Endothelial cell (in vitro differentiated cells): ENCODE measurements at regions not wholly inside any gene's neighbourhood (a gene's known extent, or its start where the extent isn't known, plus 50 kb on each side); places are given as distances from the start of the nearest gene placed in this dataset.

Experiments
- DNase-seq: peaks from one replicate; pipeline ENCODE4 v3.0.0; 2021; ENCODE audit warnings: low spot score
- H3K27ac Mint-ChIP-seq: one replicate; pipeline ENCODE4 v1.8.0; 2021; ENCODE audit warnings: mixed read lengths, inconsistent platforms; ENCODE audit not compliant: unreplicated experiment
- H3K27me3 Mint-ChIP-seq: one replicate; pipeline ENCODE4 v1.8.0; 2021; ENCODE audit warnings: mild to moderate bottlenecking, moderate library complexity, mixed read lengths, inconsistent platforms; ENCODE audit not compliant: unreplicated experiment
- H3K36me3 Mint-ChIP-seq: one replicate; pipeline ENCODE4 v1.8.0; 2021; ENCODE audit warnings: mild to moderate bottlenecking, low read depth, mixed read lengths, inconsistent platforms; ENCODE audit not compliant: unreplicated experiment
- H3K4me1 Mint-ChIP-seq: one replicate; pipeline ENCODE4 v1.8.0; 2021; ENCODE audit warnings: mild to moderate bottlenecking, mixed read lengths, inconsistent platforms; ENCODE audit not compliant: unreplicated experiment
- H3K4me3 Mint-ChIP-seq: one replicate; pipeline ENCODE4 v1.8.0; 2021; ENCODE audit warnings: mild to moderate bottlenecking, mixed read lengths, inconsistent platforms; ENCODE audit not compliant: unreplicated experiment
- H3K9me3 Mint-ChIP-seq: one replicate; pipeline ENCODE4 v1.8.0; 2021; ENCODE audit warnings: mixed read lengths, inconsistent platforms; ENCODE audit not compliant: unreplicated experiment
- TF ChIP-seq, protein P1 (sequence below): fragments of 200-600 bp; sonication (generic); IDR thresholded peaks from one replicate; pipeline ENCODE4 v1.5.0; 2021; ENCODE audit warnings: antibody characterized with exemption; ENCODE audit not compliant: unreplicated experiment

GRCh38 chr1:170267317-170267716 lies 121.6 kb downstream of the NTMT2 start:
- no peak for DNase-seq
- Mint-ChIP-seq H3K4me3 (no peak overlapping the region), H3K27me3 (peaks cover 3% of the 10 kb centered on the region), H3K27ac (no peak overlapping the region), H3K9me3 (no peaks in the 10 kb centered on the region), H3K4me1 (no peaks in the 10 kb centered on the region), H3K36me3 (no peaks in the 10 kb centered on the region)
- TF ChIP-seq, protein P1, sequence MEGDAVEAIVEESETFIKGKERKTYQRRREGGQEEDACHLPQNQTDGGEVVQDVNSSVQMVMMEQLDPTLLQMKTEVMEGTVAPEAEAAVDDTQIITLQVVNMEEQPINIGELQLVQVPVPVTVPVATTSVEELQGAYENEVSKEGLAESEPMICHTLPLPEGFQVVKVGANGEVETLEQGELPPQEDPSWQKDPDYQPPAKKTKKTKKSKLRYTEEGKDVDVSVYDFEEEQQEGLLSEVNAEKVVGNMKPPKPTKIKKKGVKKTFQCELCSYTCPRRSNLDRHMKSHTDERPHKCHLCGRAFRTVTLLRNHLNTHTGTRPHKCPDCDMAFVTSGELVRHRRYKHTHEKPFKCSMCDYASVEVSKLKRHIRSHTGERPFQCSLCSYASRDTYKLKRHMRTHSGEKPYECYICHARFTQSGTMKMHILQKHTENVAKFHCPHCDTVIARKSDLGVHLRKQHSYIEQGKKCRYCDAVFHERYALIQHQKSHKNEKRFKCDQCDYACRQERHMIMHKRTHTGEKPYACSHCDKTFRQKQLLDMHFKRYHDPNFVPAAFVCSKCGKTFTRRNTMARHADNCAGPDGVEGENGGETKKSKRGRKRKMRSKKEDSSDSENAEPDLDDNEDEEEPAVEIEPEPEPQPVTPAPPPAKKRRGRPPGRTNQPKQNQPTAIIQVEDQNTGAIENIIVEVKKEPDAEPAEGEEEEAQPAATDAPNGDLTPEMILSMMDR: no peak

GRCh38 chr1:170271430-170272161 lies 125.8 kb downstream of the NTMT2 start:
- Mint-ChIP-seq H3K4me3 (no peak overlapping the region), H3K9me3 (no peaks in the 10 kb centered on the region), H3K27me3 (peaks cover 3% of the 10 kb centered on the region), H3K4me1 (no peaks in the 10 kb centered on the region), H3K36me3 (no peaks in the 10 kb centered on the region), H3K27ac (no peak overlapping the region)
- no peak for DNase-seq
- TF ChIP-seq, protein P1: no peak

GRCh38 chr1:170273291-170274130 lies 127.8 kb downstream of the NTMT2 start:
- DNase-seq: no peak
- no peaks in the 10 kb centered on the region for H3K9me3 Mint-ChIP-seq
- peaks cover 3% of the 10 kb centered on the region for H3K27me3 Mint-ChIP-seq
- H3K4me3 Mint-ChIP-seq: no peak overlapping the region
- no peaks in the 10 kb centered on the region for H3K36me3 Mint-ChIP-seq
- no peak overlapping the region for H3K27ac Mint-ChIP-seq
- TF ChIP-seq, protein P1: no peak
- H3K4me1 Mint-ChIP-seq: no peaks in the 10 kb centered on the region

DNA sequence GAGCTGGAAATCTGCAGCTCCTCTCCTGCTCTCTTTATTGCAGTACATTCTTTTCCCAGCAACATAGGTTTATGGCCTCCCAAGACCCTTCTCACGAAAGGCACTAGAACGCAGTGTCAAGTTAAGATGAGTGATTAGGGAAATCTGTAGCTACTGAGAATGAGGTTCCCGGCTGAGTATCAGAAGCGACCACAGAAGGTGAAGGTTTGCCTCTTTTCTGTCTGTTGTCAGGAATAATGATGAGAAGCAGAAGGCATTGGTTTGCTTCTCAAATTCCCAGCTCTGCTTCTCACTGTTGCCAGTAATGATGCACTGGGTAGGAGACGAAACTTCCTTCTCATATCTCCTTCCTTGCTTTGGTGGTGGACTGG lies 128.4 kb downstream of the NTMT2 start:
- DNase-seq: no peak
- H3K4me3 Mint-ChIP-seq: no peak overlapping the region
- no peaks in the 10 kb centered on the region for H3K9me3 Mint-ChIP-seq
- H3K36me3 Mint-ChIP-seq: no peaks in the 10 kb centered on the region
- H3K27ac Mint-ChIP-seq: no peak overlapping the region
- no peaks in the 10 kb centered on the region for H3K4me1 Mint-ChIP-seq
- H3K27me3 Mint-ChIP-seq: peaks cover 3% of the 10 kb centered on the region
- TF ChIP-seq, protein P1: no peak

DNA sequence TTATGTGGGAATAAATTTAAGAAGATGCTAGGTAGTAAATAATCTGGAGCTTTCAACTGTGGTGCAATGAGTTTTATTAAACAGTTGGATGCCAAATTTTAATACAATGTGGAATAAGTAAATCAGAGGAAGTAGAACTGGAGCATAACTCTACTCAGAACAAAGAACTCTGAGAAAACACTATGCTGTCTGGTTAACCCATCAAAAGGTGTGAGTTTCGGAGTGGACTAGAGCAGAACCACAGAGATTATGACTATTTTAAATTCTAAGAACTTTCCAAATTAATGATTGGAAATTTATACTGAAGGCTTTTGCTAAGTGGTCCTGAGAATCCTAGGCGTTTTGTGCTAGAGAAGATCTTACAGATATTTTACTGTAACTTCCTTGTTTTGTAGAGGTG lies 132.2 kb downstream of the NTMT2 start:
- Mint-ChIP-seq H3K9me3 (no peaks in the 10 kb centered on the region), H3K27me3 (no peaks in the 10 kb centered on the region), H3K27ac (no peak overlapping the region), H3K36me3 (no peaks in the 10 kb centered on the region), H3K4me3 (no peak overlapping the region), H3K4me1 (no peaks in the 10 kb centered on the region)
- DNase-seq: no peak
- TF ChIP-seq, protein P1: no peak
